GM10266 (cell line): ENCODE measurements at regions not wholly inside any gene's neighbourhood (a gene's known extent, or its start where the extent isn't known, plus 50 kb on each side); places are given as distances from the start of the nearest gene placed in this dataset.

ENCODE experiments used
- DNase-seq: peaks from one replicate; pipeline ENCODE4 v3.0.0; 2012; ENCODE audit errors: extremely low spot score
- TF ChIP-seq, protein P1 (sequence below): IDR thresholded peaks from 2 replicates; pipeline ENCODE4 v1.5.1; 2012; ENCODE audit warnings: mild to moderate bottlenecking, low read depth; ENCODE audit not compliant: control insufficient read depth, insufficient read depth; ENCODE audit errors: missing control alignments

DNA sequence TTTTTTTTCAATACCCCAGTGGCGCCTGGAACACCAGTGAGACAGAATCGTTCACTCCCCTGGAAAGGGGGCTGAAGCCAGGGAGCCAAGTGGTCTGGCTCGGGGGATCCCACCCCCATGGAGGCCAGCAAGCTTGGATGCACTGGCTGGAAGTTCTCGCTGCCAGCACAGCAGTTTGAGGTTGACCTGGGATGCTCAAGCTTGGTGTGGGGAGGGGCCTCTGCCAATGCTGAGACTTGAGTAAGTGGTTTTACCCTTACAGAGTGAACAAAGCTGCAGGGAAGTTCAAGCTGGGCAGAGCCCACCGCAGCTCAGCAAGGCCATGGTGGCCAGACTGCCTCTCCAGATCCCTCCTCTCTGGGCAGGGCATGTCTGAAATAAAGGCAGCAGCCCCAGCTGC lies 276.2 kb upstream of the CNTN6 start:
- TF ChIP-seq, protein P1, sequence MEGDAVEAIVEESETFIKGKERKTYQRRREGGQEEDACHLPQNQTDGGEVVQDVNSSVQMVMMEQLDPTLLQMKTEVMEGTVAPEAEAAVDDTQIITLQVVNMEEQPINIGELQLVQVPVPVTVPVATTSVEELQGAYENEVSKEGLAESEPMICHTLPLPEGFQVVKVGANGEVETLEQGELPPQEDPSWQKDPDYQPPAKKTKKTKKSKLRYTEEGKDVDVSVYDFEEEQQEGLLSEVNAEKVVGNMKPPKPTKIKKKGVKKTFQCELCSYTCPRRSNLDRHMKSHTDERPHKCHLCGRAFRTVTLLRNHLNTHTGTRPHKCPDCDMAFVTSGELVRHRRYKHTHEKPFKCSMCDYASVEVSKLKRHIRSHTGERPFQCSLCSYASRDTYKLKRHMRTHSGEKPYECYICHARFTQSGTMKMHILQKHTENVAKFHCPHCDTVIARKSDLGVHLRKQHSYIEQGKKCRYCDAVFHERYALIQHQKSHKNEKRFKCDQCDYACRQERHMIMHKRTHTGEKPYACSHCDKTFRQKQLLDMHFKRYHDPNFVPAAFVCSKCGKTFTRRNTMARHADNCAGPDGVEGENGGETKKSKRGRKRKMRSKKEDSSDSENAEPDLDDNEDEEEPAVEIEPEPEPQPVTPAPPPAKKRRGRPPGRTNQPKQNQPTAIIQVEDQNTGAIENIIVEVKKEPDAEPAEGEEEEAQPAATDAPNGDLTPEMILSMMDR: no peak
- no peak for DNase-seq

DNA sequence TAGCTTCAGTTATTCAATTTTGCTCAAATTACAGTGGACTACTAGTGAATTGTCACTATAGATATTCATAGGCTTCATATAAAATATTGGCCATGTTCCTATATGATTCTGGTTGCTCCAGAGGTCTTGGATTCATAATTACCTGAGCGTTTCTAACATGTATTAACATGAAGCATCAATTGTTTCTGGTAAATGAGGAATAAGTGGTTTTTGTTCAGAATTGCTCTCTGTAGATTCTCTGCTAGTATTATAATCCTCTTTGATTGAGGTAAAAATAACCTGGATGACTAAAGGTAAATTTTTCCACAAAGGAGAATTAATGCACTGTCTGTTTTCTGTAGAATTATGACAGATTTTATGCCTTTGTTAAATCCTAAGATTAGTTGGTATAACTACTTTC lies 258.1 kb upstream of the CNTN6 start:
- TF ChIP-seq, protein P1: no peak
- DNase-seq: no peak

DNA sequence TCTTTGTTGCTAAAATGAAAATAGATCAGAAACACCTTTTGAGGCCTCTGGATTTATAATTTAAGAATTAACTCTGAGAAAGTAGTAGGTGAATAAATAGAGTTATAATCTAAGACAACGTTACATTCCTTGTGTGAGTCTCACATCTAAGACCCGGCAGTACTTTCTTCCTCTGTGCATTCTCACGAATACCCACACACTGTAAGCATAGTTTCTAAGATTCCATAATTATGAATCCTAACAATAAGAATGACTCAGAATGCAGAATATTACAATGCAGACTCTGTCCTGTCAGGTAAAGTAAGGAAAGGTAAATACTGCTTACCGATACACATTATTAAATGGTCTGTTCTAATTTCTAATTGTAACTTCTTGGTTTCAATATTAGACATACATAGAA lies 257.7 kb upstream of the CNTN6 start:
- TF ChIP-seq, protein P1: no peak
- no peak for DNase-seq

DNA sequence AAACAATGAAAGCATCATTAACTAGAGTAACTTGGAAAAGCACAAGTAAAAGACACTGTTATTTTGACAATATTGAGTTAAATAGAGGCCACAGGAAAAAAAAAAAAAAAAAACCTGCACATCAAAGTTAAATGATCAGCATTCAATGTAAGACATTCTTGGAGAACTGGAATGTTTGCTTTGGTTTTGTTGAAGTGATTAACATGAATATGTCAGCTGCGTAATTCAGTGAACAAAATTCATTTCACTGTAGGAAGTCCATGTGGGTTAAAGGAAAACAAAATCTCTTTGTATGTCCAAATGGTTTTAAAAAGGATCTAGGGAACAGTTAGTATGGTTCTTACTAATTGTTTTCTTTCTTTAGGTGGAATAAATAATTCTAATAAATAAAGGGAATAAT lies 252.8 kb upstream of the CNTN6 start:
- no peak for DNase-seq
- TF ChIP-seq, protein P1: no peak

DNA sequence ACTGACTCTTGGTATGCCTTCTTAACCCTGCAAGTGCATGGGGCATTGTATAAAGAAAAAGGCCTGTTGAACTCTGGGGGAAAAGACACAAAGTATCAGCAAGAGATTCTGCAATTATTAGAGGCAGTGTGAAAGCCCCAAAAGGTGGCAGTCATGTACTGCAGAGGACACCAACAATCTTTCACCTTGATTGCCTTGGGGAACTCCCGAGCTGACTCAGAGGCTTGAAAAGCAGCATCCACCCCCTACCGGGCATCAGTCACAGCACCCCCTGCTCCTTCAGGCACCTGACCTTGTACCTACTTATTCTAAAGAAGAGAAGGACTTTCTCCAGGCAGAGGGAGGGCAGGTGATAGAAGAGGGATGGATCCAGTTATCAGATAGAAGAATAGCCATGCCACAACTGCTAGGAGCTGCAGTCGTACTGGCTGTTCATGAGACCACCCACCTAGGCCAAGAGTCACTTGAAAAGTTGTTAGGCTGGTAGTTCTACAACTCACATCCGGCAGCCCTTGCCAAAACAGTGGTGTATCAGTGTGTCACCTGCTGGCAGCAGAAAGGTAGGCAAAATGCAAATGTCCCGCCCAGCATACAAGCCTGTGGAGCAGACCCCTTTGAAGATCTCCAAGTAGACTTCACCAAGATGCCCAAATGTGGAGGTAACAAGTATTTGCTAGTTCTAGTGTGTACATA lies 241.6 kb upstream of the CNTN6 start:
- TF ChIP-seq, protein P1: peak; percentile 19
- no peak for DNase-seq

DNA sequence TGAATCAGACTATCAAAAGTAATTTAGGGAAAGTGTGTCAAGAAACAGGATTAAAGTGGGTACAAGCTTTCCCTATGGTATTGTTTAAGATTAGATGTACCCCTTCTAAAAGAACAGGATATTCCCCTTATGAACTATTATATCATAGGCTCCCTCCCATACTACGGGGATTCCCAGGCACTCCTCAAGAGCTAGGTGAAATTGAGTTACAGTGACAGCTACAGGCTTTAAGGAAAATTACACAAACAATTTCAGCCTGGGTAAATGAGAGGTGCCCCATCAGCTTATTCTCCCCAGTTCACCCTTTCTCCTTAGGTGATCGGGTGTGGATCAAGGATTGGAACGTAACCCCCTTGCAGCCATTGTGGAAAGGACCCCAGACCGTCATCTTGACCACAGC lies 240.8 kb upstream of the CNTN6 start:
- TF ChIP-seq, protein P1: no peak
- DNase-seq: no peak

DNA sequence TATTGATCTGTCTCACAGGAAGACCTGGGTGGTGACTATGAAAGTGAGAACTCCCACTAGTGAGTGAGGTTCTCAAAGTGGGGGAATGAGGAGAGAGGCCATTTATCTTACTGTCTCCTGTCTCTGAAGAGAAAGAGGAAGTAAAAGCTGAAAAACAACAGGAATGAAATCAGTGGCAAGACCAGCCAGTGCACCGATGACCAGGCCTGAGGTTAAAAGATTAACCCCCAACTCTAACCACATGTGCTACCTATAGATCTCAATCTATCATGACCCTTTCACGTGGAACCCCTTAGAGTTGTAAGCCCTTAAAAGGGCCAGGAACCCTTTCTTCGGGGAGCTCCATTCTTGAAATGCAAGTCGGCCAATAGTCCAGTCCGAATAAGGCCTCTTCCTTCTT lies 239.3 kb upstream of the CNTN6 start:
- TF ChIP-seq, protein P1: no peak
- no peak for DNase-seq
